ENCODE measurements at regions not wholly inside any gene's neighbourhood (a gene's known extent, or its start where the extent isn't known, plus 50 kb on each side); places are given as distances from the start of the nearest gene placed in this dataset.

DNA sequence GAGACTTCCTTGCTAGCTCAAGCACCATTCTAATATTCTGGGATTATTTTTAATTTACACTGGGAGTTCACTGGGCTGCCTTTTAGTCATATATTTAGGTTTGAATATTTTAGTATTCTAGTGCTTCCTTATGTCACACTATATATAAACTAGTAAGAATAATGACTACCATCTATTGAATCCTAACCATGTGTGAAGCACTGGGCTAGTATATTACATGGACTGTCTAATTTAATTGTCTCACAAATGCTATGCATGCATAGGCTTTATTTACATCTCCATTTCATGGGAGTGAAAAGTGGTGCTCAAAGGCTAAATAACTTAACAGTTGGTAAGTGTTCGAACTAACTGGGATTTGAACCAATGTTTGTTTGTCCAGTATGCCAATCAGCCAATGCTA lies 272.4 kb downstream of the RND3 start:
- Histone ChIP-seq H3K4me3 (replicated peaks; ENCODE audit: low read depth, low read length) (no peak overlapping the region), H3K36me3 (ENCODE audit: control insufficient read depth, insufficient read depth, low read length) (no peaks in the 10 kb centered on the region), H3K27me3 (replicated peaks; ENCODE audit: control insufficient read depth, insufficient read depth, low read length) (no peaks in the 10 kb centered on the region)
- TF ChIP-seq, protein P1, sequence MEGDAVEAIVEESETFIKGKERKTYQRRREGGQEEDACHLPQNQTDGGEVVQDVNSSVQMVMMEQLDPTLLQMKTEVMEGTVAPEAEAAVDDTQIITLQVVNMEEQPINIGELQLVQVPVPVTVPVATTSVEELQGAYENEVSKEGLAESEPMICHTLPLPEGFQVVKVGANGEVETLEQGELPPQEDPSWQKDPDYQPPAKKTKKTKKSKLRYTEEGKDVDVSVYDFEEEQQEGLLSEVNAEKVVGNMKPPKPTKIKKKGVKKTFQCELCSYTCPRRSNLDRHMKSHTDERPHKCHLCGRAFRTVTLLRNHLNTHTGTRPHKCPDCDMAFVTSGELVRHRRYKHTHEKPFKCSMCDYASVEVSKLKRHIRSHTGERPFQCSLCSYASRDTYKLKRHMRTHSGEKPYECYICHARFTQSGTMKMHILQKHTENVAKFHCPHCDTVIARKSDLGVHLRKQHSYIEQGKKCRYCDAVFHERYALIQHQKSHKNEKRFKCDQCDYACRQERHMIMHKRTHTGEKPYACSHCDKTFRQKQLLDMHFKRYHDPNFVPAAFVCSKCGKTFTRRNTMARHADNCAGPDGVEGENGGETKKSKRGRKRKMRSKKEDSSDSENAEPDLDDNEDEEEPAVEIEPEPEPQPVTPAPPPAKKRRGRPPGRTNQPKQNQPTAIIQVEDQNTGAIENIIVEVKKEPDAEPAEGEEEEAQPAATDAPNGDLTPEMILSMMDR (IDR thresholded peaks at IDR 0.05; ENCODE audit: insufficient read depth, low read length, poor library complexity, severe bottlenecking) = no peak
- no peak for DNase-seq (ENCODE audit: extremely low read depth, insufficient read length)

DNA sequence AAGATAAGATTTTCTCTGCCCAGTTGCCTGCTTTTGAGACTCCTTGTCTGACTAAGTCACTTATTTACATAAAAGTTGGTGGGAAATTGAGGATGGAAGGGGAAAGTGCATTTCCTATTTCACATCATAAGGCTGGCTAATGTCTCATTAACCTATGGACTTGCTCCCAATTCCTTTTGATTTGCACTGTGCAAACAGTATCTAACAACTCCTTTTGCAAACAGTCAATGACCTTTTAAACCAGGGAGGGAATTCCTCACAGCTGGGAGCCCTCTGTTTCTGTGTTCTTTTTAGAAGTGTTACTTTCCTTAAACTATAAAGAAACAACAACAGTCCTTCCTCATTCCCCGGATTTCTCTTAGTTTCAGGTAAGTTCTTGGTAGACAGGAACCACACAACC lies 272.8 kb downstream of the RND3 start:
- TF ChIP-seq, protein P1 (IDR thresholded peaks at IDR 0.05; ENCODE audit: insufficient read depth, low read length, poor library complexity, severe bottlenecking) = no peak
- DNase-seq (ENCODE audit: extremely low read depth, insufficient read length) = no peak
- Histone ChIP-seq H3K4me3 (replicated peaks; ENCODE audit: low read depth, low read length) (no peak overlapping the region), H3K27me3 (replicated peaks; ENCODE audit: control insufficient read depth, insufficient read depth, low read length) (no peaks in the 10 kb centered on the region), H3K36me3 (ENCODE audit: control insufficient read depth, insufficient read depth, low read length) (no peaks in the 10 kb centered on the region)

DNA sequence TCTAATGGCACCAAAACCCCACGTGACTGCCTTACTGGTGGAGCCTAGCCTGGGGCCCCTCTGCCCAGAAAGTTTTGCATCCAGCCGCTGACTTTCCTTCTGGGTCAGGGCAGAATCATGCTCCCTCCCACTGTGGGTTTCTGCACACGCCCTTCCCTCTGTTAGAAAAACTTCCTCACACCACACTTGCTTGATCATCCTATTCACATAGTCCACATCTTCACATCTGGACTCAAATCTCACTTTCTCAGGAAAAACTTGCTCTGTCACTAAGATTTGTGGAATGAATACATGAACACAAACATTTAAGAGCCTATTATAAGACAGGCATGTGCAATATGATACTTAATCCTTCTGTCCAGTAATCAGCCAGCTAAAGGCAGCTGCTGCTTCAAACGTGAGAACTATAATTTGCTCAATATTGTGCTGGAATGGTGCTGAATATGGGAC lies 274.7 kb downstream of the RND3 start:
- no peaks in the 10 kb centered on the region for H3K36me3 ChIP-seq (ENCODE audit: control insufficient read depth, insufficient read depth, low read length)
- DNase-seq (ENCODE audit: extremely low read depth, insufficient read length) = no peak
- no peaks in the 10 kb centered on the region for H3K27me3 ChIP-seq (replicated peaks; ENCODE audit: control insufficient read depth, insufficient read depth, low read length)
- TF ChIP-seq, protein P1 (IDR thresholded peaks at IDR 0.05; ENCODE audit: insufficient read depth, low read length, poor library complexity, severe bottlenecking) = no peak
- no peak overlapping the region for H3K4me3 ChIP-seq (replicated peaks; ENCODE audit: low read depth, low read length)

DNA sequence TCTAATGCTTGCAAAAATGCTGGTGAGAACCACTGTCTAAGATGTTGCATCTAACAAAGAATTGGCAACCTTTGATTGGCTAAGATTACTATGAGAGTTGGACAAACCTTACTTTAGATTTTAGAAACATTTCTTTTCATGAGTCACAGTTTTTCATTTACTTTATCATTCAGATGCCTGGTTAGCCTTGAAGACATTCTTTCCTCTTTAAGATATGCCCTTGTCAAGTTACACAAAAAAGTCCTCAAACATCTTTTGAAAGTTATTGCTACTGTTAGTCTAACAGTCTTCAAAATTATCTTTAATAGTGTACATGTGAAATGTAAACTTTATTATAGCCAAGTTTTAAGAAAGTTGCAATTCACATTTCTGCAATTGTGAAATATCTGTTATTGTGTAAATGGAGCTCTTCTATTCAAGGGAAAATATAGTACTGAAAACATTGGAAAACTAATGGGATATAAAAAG lies 276.3 kb downstream of the RND3 start:
- no peaks in the 10 kb centered on the region for H3K27me3 ChIP-seq (replicated peaks; ENCODE audit: control insufficient read depth, insufficient read depth, low read length)
- TF ChIP-seq, protein P1 (IDR thresholded peaks at IDR 0.05; ENCODE audit: insufficient read depth, low read length, poor library complexity, severe bottlenecking) = no peak
- DNase-seq (ENCODE audit: extremely low read depth, insufficient read length) = no peak
- H3K36me3 ChIP-seq (ENCODE audit: control insufficient read depth, insufficient read depth, low read length) = no peaks in the 10 kb centered on the region
- H3K4me3 ChIP-seq (replicated peaks; ENCODE audit: low read depth, low read length) = no peak overlapping the region

DNA sequence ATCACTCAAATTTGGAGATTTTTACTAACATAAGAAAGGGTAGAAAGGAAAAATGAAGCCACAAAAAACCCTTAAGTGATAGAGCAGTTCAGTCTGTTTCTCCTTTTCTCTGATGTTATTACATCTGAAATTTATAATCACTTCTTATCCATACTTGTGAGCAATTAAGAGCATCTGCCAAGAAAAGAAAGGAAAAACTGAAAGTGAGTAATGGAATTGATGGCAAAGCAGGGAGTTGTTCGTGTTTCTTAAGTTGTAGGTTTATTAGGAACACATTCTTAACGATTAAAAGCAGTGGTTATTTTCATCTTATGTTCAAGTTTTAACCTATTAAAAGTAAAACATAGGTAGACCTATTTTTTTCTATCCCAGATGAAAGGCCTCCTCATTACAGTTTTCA lies 277.7 kb downstream of the RND3 start:
- Histone ChIP-seq H3K4me3 (replicated peaks; ENCODE audit: low read depth, low read length) (no peak overlapping the region), H3K36me3 (ENCODE audit: control insufficient read depth, insufficient read depth, low read length) (no peaks in the 10 kb centered on the region), H3K27me3 (replicated peaks; ENCODE audit: control insufficient read depth, insufficient read depth, low read length) (no peaks in the 10 kb centered on the region)
- DNase-seq (ENCODE audit: extremely low read depth, insufficient read length) = no peak
- TF ChIP-seq, protein P1 (IDR thresholded peaks at IDR 0.05; ENCODE audit: insufficient read depth, low read length, poor library complexity, severe bottlenecking) = no peak

DNA sequence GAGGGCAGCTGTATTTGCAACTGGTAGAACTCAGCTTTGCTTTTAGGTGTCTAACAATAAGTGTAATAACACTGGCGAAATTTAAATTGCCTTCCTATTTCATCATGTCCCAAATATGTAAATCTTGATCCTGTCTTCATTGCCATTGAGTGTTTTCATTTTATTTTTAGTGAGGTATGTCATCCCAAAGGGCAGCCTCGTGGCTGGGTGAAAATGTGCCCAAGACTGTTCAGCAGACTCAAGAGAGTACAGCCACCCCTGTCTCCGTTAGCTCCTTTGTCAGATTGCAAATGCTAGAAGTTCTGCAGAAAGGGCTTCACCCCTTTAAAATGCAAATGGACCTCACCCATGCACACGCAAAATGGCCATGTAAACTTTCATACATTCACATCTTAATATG lies 278.8 kb downstream of the RND3 start:
- no peak for DNase-seq (ENCODE audit: extremely low read depth, insufficient read length)
- H3K27me3 ChIP-seq (replicated peaks; ENCODE audit: control insufficient read depth, insufficient read depth, low read length) = no peaks in the 10 kb centered on the region

More for the DNA sequence above, 278.8 kb downstream of the RND3 start:
- H3K4me3 ChIP-seq (replicated peaks; ENCODE audit: low read depth, low read length) = no peak overlapping the region
- TF ChIP-seq, protein P1 (IDR thresholded peaks at IDR 0.05; ENCODE audit: insufficient read depth, low read length, poor library complexity, severe bottlenecking) = no peak
- no peaks in the 10 kb centered on the region for H3K36me3 ChIP-seq (ENCODE audit: control insufficient read depth, insufficient read depth, low read length)
